Stomach (tissue), 4 donors: ENCODE measurements at regions not wholly inside any gene's neighbourhood (a gene's known extent, or its start where the extent isn't known, plus 50 kb on each side); places are given as distances from the start of the nearest gene placed in this dataset.

Source experiments
- POLR2A ChIP-seq, 4 donors: fragments of 450-650 bp; IDR thresholded peaks; one replicate each; pipeline ENCODE4 v1.6.1; 2016; ENCODE audit warnings: antibody characterized with exemption in 4 of 4, control low read depth in 2 of 4, mild to moderate bottlenecking in 1 of 4, moderate library complexity in 1 of 4
- POLR2AphosphoS5 ChIP-seq, 3 donors: sonication (generic); formaldehyde crosslinking; IDR thresholded peaks; one replicate each; pipeline ENCODE4 v1.6.1; 2016; ENCODE audit warnings: antibody characterized with exemption in 3 of 3
- TF ChIP-seq, protein P1 (sequence below), 7 experiments: fragments of 450-650 bp in 4 of 7; fragments of 200-600 bp in 3 of 7; sonication (generic) in 3 of 7; IDR thresholded peaks; one replicate each; pipeline ENCODE4 v1.5.1; 2016 to 2019; ENCODE audit warnings: antibody characterized with exemption in 7 of 7, control low read depth in 2 of 7, mild to moderate bottlenecking in 1 of 7

DNA sequence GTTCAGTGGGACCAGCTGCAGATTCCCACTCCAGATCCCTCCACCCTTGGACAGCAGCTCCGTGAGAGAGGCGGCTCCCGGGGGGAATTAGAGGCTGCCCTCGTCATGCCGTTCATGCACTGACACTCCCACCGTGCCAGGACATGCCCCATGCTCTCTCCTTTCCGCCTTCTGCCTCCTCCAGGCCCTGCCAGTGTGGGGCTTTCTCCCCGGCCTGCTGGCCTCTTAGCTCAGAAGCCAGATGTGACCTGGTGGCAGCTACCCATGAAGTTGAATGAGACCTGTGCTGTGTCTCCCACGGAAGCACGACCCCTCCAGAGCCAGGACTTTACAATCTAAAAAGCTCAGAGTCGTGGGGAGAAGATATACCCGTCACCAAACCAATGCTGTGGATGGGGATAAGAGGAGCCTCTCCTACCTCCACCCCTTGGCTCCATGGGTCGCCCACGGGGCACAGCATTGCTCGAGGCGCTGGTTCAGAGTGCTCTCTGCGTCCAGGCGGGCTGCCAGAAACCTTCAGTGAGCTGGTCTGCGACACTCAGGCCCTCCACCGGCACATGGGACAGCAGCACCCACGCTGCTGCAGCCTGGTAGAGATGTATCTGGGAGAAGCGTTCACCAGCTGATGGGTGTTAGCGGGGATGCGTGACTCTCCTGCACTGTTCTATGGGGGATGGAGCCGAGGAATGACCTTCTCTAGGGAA is 111.0 kb upstream of the GPC1 start:
- TF ChIP-seq, protein P1, sequence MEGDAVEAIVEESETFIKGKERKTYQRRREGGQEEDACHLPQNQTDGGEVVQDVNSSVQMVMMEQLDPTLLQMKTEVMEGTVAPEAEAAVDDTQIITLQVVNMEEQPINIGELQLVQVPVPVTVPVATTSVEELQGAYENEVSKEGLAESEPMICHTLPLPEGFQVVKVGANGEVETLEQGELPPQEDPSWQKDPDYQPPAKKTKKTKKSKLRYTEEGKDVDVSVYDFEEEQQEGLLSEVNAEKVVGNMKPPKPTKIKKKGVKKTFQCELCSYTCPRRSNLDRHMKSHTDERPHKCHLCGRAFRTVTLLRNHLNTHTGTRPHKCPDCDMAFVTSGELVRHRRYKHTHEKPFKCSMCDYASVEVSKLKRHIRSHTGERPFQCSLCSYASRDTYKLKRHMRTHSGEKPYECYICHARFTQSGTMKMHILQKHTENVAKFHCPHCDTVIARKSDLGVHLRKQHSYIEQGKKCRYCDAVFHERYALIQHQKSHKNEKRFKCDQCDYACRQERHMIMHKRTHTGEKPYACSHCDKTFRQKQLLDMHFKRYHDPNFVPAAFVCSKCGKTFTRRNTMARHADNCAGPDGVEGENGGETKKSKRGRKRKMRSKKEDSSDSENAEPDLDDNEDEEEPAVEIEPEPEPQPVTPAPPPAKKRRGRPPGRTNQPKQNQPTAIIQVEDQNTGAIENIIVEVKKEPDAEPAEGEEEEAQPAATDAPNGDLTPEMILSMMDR (IDR thresholded peaks at IDR 0.05): no peak
- TF ChIP-seq POLR2A (IDR thresholded peaks at IDR 0.05) (no peak), POLR2AphosphoS5 (IDR thresholded peaks at IDR 0.05) (no peak)
